Activated CD4-positive, alpha-beta T cell treated with anti-CD3 and anti-CD28 coated beads, Interleukin-2, amount 50 U/mL, for 48 hours (primary cell): ENCODE measurements at regions not wholly inside any gene's neighbourhood (a gene's known extent, or its start where the extent isn't known, plus 50 kb on each side); places are given as distances from the start of the nearest gene placed in this dataset.
"Not testable (repeated sequence)": the region's sequence is repeated elsewhere in the genome, so short reads cannot be mapped to it uniquely, and the experiment has no call there.

Source experiments
- DNase-seq, 2 experiments: peaks; one replicate each; pipeline ENCODE4 v3.0.0-alpha.2; 2020

DNA sequence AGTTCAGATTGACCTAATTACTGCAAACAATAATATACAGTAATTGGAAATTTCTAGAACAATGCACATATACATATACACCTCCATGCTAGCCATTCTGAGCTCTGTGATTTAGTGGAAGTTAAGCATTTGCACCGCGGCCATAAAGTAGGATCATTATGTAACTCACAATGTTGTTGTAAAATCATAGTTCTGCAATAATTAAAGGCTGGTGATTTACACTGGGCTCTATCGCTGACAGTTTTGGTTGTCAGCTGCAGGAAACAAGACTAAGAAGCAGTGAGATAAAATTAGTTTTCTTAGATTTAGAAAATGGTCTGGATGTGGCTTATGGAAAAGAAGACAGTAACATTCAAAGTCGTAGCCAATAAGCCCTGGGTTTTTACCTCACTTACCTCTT is 776.3 kb downstream of the TMEM121 start:
- no peak for DNase-seq

DNA sequence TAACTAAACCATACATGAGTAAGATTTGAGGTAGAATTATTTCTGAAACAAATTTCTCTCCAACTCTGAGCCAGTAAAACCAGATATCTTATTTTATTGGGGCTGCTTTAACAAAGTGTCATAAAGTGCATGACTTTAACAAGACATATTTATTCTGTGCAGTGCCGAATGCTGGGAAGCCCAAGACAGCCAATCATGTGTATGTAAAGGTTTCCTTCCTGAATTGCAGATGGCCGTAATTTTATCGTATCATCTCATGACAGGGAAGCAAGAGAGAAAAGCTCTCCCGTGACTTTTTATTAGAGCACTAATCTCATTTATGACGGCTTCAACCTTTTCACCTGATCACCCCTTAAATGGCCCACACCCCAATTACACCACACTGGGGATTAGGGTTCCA is 777.9 kb downstream of the TMEM121 start:
- no peak for DNase-seq

DNA sequence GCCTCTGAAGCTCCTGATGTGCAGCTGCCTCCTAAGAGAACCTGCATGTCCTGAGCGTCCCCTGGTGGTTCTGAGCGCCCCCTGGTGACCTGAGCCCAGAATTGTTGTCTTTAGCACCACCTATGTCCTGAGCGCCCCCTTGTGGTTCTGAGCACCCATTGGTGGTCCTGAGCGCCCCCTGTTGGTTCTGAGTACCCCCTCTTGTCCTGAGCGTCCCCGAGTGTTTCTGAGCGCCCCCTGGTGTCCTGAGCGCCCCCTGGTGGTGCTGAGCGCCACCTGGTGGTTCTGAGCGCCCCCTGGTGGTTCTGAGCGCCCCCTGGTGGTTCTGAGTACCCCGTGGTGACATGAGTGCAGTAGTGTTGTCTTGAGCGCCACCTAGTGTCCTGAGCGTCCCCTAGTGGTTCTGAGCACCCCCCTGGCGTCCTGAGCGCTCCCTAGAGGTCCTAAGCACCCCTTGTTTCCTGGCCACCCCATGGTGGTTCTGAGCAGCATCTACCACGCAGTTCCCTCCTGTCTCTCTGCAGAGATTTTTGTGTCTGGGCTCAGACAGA is 782.5 kb downstream of the TMEM121 start:
- peak; percentile 97 for DNase-seq

DNA sequence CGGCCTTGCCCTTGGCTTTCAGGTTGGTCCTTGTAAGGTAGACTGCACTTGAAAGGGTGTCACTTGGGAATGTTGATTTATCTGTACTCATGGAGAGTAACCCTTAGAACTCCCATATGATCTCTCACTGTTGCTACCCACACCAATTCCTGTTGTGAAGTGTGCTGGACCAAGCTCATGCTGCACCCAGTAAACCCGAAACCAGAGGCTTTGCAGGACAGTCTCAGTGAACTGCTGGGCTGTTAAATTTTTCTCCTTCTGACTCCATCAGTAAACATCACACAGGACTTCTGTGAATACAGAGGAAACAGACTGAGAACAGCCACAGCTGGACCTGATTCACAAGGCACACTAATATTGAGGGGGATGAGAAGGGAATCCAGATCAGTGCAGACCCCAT is 783.0 kb downstream of the TMEM121 start:
- no peak for DNase-seq

DNA sequence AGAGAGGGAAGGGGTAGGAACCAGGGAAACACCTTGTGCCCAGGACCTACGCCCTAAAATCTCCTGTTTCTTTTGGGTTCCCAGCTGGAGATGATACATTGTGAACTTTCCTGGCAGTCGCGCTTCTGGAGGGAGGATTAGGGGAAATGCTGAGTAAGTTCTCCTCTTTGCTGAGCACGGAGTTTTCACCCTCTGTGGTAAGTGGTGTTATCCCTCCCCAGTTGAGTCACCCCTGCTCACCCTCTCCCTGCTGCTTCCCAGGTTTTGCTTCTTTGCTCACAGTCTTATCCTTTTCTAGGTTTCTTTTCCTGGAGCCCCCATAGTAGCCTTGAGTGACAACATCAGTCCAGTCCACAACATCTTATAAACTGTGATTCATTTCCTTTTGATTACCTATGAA is 789.1 kb downstream of the TMEM121 start:
- DNase-seq: no peak

DNA sequence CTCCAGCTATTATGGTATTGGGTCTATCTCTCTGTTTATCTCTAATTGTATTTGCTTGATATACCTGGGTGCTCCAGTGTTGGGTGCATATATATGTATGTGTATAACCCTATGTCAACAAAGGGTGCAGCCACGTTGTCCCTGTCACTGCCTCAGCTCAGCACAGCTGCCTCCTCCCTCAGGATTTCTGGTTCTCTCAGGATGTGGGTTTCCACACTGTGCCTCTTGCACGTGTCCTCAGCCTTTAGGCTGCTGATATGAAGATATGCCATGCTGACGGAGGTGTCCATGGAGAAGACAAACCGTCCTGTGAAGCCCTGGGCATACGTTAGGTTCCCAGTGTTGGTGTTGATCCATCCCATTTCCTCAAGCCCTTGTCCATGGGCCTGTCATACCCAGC is 791.2 kb downstream of the TMEM121 start:
- DNase-seq: no peak

DNA sequence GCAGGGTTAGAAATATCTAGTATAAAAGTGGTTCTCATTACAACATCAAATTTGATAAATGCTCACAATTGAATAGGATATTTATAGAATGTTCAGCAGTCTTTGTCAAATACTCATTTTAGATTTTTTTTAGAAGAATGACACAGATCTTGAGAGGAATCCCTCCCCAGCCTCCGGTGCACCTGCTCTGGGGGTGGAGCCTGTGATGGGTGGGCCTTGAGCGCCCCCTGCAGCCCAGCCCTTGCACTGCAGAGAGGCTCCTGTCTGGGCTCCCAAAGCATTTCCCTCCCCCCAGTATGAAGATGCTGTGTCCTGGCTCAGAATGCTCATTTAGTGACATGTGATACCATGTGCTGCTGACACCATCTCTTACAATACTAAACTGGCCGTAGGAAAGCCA is 792.3 kb downstream of the TMEM121 start:
- DNase-seq: peak; percentile 61 to 73

DNA sequence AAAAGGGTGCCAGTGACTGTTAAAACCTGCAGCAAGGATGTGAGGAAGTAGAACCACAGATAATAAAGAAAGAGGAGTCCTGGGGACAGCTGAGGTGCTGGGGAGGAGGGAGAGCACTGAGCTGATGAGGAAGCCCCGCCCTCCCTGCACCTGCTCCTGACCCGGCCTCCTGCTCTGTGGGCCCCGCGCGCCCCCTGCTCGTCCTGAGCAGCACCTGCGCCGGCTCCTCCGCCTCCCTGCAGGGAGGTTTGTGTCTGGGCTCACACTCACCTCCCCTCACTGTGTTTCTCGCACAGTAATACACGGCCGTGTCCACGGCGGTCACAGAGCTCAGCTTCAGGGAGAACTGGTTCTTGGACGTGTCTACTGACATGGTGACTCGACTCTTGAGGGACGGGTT is 797.6 kb downstream of the TMEM121 start:
- DNase-seq: peak; percentile 50 to 54

DNA sequence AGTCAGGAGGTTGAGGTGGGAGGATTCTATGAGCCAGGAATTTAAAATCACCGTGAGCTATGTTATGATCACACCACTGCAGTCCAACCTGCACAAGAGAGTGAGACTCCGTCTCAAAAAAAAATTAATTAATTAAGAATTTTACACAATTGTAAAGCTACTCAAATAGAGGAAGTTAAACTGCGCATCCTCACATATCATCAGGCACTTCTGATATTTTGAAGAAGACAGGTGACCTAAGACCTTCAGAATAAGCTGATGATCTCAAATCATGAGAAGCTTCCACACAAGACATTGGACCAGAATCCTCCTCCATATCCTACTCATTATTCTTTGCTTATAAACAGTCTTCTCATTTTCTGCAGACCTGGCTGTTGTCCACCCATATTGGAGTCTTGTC is 800.9 kb downstream of the TMEM121 start:
- no peak for DNase-seq

DNA sequence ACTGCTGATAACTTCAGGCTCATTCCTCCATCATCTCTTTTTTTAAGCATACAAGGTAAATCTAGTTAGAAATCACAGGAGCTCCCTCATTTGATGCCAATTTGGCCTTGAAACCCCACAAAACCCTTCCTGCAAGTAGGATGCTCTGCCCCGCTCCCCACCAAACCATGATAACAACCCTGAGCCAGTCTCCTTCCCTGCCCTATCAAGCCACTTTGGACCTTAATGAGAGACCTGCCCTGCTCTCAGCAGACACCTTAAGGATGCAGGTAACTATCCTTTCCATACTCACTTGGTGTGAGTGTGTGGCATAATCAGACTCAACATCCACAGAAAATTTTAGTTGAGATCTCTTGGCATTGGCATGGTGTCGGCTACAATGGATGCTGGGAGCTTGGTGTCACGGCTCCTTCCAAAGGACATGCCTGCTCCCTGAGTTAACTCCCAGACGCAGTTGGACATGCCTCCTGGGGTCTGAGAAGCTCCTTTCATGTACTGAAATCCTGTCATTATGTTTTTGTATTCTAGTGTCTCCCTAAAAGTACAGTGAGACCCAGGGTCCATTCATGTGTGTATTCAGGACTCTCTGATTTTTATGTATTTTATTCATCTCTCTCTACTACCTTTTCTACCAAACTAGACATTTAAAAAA is 801.4 kb downstream of the TMEM121 start:
- DNase-seq: not testable (repeated sequence)

DNA sequence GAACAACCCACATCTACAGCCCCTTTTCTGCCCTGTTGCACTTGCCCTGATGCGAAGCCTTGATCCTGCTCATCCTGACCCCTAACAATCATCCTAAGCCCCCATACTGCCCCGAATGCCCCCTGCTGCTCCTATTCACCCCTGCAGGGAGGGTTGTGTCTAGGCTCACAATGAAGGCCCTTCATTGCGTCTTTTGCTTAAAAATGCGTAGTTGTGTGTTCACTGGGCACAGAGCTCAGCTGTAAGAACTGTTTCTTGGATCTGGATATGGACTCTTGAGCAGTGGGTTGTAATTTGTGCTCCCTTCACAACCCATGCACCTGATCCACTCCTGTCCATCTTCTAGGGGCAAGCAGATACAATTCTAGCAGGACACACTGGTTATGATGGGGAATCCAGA is 802.9 kb downstream of the TMEM121 start:
- not testable (repeated sequence) for DNase-seq

DNA sequence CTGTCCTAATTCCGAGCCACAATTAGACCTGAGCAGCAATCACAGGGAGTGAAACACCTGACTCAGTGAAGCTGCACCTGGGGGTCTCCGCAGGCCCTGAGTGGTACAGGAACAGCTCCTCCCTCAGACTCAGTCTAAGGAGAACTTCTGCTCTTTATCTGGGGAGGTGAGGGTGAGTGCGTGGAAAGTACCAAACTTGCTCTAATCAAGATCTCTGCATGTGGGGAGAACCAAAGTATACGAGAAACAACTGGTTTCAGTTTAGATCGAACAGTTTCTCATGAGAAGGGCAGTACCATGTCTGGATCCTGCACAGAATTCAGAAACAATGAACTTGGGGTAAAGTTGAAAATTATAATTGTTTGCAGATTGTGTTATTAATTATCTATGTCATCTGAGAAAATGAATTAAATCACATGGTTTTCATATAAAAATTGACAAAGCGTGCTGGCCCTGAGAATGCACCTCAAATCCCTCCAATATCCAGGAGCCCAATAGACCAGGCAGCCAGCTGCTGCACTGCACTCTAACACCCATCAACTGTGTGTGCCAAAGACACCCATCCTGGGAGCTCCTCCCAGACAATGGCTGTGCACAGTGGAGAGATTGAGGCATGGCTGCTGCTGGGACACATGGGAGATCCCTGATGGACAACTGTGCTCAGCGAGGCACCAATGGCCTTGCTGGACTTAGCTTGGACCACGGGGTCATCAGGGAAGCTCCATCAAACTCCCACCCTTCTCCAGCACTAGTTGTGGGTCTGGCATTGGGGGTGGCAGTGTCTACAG is 803.8 kb downstream of the TMEM121 start:
- DNase-seq: not testable (repeated sequence)

DNA sequence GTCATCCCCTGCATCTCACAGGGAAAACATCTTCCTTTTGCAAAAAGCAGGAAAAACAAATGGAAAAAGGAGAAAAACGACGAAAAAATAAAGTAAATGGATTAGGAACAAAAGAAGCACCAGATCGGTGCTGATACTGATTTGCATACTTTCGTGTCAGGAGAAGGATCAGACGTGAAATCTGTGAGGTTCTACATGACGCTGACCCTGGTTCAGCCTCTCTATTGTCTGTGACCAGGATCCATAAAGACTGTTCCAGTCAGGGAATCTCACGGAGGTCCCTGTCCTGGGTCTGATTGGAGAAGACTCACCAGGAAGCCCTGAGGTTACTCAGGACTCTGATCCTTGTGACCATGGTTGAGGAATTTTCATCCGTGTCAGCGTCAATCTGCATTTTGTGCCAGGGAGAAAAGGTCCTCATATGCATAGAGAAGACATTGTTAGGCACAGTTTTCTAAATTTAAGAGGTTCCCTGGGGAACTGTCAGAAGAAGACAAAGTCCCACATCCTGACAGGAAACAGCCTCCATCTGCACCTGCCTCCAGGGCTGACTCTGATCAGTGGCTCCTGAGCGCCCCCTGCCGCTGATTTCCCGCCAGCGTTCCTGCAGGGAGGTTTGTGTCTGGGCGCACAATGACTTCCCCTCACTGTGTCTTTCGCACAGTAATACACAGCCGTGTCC is 808.2 kb downstream of the TMEM121 start:
- peak; percentile 99 for DNase-seq

DNA sequence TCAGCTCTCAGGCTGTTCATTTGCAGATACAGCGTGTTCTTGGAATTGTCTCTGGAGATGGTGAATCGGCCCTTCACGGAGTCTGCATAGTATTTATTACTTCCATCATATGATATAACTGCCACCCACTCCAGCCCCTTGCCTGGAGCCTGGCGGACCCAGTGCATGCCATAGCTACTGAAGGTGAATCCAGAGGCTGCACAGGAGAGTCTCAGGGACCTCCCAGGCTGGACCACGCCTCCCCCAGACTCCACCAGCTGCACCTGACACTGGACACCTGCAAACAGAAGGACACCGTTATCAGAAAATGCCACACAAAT is 808.7 kb downstream of the TMEM121 start:
- not testable (repeated sequence) for DNase-seq

DNA sequence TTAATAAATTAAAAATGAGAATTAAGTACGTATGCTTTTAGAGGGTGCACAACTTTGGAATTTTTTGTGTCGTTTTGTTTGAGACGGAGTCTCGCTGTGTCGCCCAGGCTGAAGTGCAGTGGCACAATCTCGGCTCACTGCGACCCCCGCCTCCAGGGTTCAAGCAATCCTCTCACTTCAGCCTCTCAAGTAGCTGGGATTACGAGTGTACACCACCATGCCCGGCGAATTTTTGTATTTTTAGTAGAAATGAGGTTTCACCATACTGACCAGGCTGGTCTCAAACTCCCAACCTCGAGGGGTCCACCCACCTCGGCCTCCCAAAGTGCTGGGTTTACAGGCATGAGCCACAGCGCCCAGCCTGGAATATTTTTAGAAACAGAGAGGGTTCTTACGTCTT is 812.4 kb downstream of the TMEM121 start:
- DNase-seq: not testable (repeated sequence)

DNA sequence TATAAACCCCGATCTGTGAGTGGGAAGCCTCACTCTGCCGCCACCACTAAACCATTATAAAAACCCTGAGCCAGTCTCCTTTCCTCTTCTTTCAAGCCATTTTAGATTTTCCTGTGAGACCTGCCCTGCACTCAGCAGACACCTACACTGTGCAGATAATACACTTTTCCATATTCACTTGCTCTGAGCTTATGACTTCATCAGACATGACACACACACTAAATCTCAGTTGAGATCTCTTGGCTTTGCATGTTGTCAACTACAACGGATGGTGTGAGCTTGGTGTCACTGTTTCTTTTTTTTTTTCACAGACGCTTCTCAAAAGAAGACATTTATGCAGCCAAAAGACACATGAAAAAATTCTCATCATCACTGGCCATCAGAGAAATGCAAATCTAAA is 814.3 kb downstream of the TMEM121 start:
- not testable (repeated sequence) for DNase-seq

DNA sequence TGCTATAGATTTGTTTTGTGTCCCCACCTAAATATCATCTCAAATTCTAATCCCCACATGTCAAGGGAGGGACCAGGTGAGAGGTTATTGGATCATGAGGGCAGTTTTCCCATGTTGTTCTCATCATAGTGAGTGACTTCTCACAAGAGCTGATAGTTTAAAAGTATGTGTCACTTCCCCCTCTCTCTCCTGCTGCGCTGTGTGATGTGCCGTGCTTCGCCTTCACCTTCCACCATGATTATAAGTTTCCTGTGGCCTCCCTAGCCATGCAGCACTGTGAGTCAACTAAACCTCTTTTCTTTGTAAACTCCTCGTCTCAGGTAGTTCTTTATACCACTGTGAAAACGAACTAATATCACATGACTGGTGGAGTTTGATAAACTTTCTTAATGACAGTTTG is 814.8 kb downstream of the TMEM121 start:
- DNase-seq: not testable (repeated sequence)

DNA sequence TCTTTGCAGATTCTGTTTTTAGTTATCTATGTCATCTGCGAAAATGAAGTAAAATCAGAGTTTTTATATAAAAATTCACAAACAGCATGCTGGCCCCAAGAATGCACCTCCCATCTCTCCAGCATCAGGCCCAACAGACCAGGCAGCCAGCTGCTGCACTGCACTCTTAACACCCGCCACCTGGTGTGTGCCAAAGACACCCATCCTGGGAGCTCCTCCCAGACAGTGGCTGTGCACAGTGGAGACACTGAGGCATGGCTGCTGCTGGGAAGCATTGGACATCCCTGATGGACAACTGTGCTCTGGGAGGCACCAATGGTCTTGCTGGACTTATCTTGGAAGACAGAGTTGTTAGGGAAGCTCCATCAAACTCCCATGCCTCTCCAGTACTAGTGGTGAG is 817.2 kb downstream of the TMEM121 start:
- DNase-seq: no peak

DNA sequence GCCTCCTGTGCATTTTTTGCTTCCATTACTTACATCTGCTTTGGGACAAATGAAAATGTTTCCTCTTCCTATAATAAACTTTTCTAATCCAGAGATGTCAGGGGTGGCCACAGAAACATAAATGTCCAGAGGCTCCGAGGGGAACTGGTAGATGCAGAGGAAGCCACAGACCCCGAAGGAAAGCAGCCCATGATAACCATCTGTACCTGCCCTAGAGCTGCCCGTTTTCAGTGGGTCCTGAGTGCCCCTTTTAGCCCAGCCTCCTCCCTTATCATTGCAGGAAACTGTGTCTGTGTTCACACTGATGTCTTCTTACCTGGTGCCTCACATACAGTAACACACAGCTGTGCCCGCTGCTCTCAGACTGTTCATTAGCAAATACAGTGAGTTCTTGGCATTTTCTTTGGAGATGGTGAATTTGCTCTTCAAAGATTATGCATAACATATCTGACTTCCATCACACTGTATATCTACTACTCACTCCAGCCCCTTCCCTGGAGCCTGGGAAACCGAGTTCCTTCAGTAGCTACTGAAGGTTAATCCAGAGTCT is 817.8 kb downstream of the TMEM121 start:
- DNase-seq: not testable (repeated sequence)

DNA sequence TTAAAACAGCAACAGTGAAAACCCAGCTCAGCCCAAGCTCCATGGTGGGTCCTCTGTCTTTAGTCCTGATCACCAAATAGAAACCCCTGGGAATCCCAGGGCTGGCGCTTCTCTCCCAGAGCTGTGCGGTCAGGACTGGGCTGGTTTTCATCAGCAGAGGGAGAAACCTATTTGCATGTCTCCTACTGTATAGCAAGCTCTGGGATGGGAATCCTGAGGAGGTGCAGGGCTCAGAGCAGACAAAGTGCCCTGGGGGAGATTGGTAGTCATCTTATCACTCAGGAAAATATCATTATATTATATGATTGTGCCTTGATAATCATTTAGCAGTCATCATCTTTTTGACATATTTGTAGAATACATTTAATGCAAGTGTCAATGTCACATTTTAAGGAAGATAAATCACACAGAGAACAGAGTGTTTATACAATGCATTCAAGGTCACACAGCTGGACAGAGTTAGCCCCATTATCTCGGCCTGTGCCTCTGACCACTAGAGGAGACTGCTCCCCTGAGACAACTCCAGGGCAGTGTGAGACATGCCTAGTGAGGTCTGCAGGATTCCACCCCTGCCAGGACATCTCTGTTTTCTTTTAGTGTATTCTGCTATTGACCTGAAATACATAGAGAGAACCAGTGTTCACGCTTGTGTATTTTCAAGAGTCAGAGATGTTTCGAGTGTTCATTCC is 818.6 kb downstream of the TMEM121 start:
- DNase-seq: not testable (repeated sequence)

DNA sequence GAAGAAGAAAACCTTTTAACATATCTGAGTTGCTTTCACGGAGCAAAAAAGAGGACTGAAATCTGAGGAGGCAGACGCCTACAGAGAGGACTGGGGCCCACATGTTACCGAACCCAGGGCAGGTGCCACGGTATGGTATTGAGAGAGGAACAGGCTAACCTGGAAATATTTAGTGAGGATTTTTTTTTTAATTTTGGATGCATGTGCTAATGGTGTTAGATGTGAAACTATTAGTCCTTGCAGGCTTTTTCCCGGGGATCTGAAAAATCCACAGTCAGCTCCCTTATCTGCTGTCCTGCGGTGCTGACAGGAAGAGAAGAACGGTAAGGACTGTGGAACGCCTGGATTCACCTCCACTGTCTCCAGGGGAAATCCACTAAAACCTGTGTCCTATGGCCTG is 819.7 kb downstream of the TMEM121 start:
- no peak for DNase-seq

DNA sequence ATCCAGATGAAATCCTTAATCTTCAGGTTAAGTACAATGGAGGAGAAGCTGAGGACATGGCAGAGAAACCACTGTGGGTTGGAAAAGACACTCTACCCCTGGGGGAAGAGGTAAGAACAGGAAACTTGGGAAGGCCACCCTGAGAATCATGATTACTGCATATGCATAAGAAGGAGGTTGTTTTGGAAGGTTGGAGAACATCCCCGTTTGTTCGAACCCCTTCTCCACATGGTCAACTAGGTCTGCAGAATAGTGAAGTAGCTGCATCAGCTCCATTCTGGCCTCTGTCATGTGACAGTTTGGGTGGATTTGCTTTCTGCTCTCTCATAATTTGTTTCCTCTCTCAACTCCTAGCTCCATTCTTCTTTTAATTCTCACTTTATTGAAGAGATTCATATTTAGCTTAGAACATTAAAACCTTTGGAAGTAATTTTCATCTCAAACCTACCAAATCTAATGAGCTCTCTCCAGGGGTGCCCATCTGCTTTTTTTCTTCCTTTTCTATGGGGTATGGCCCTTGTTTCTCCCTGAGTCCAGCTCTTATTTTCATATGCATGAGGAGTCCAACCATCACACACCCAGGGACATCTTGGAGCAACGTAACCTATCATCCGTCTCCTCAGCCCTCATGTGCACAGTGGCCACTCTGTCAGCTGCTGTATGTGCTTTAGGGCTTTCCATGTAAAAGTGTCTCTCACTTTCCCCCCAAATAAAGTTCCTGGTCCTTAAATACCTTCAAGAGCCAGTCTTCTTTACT is 820.3 kb downstream of the TMEM121 start:
- DNase-seq: no peak
